HepG2 (cell line): ENCODE measurements at regions not wholly inside any gene's neighbourhood (a gene's known extent, or its start where the extent isn't known, plus 50 kb on each side); places are given as distances from the start of the nearest gene placed in this dataset.

ENCODE experiments used
- ATAC-seq: fragments of 200-7000 bp; cut with Tn5 transposase; 3 replicates; pipeline ENCODE4 v1.9.1; 2020; ENCODE audit warnings: mild to moderate bottlenecking, moderate library complexity
- BruUV-seq: library from RNA; stranded (reverse); fragments of 400-500 nt; replicated peaks from 2 replicates; lab custom pipeline; 2021; lab: Mats Ljungman, UMichigan
- CTCF ChIA-PET: fragments of 300-600 bp; formaldehyde crosslinking; extraction: SDS; loops from one replicate; lab custom pipeline; 2021; ENCODE audit warnings: low total read pairs, inconsistent platforms, low intra/inter-chr PET ratio; lab: Yijun Ruan, JAX
- POLR2A ChIA-PET: fragments of 350-600 bp; sonication (Branson Sonifier 250); formaldehyde crosslinking; loops from one replicate; lab custom pipeline; 2020; ENCODE audit warnings: antibody characterized with exemption, inconsistent platforms; lab: Yijun Ruan, JAX
- DNase-seq: peaks from one replicate; pipeline ENCODE4 v3.0.0-alpha.2; 2015; ENCODE audit warnings: low spot score
- FAIRE-seq: peaks from 3 replicates; lab custom pipeline; 2011; peaks lifted over from hg19 to GRCh38; lab: Jason Lieb, UNC
- H2AFZ ChIP-seq: one replicate; pipeline ENCODE4 v1.6.1; 2011; ENCODE audit warnings: low read length, inconsistent platforms
- H3K27ac ChIP-seq: fragments of 300-600 bp; 3 replicates; pipeline ENCODE4 v1.8.0; 2011; ENCODE audit warnings: mixed run types, mild to moderate bottlenecking, mixed read lengths, low read length, inconsistent platforms; ENCODE audit not compliant: insufficient read depth; ENCODE audit errors: extremely low read length
- H3K27me3 ChIP-seq, 2 experiments: fragments of 200-600 bp in 1 of 2; 2 replicates in 1 of 2; 3 replicates in 1 of 2; pipeline versions ENCODE4 v1.6.0 to v1.8.0; 2011; ENCODE audit warnings: low read length in 2 of 2, mild to moderate bottlenecking in 2 of 2, moderate library complexity in 2 of 2, inconsistent platforms in 1 of 2; ENCODE audit not compliant: insufficient read depth in 2 of 2, control insufficient read depth in 1 of 2
- H3K36me3 ChIP-seq, 2 experiments: fragments of 200-600 bp in 1 of 2; replicated peaks in 1 of 2; 2 replicates in 1 of 2; 3 replicates in 1 of 2; pipeline versions ENCODE4 v1.5.1 to v1.8.0; 2011; ENCODE audit warnings: low read length in 2 of 2, inconsistent platforms in 1 of 2; ENCODE audit not compliant: insufficient read depth in 2 of 2, control insufficient read depth in 1 of 2
- H3K4me1 ChIP-seq: 2 replicates; pipeline ENCODE4 v1.5.1; 2012; ENCODE audit warnings: low read length, inconsistent platforms; ENCODE audit not compliant: insufficient read depth
- H3K4me2 ChIP-seq: 2 replicates; pipeline ENCODE4 v1.6.0; 2011; ENCODE audit warnings: low read depth, low read length, inconsistent platforms
- H3K4me3 ChIP-seq, 3 experiments: fragments of 200-600 bp in 1 of 3; sonication (generic), shearing (Covaris generic) in 1 of 3; replicated peaks in 1 of 3; 2 replicates each; pipeline ENCODE4 v1.5.1; 2011 to 2016; ENCODE audit warnings: low read length in 3 of 3, inconsistent platforms in 2 of 3, low read depth in 2 of 3, mild to moderate bottlenecking in 2 of 3, control low read depth in 1 of 3, mixed read lengths in 1 of 3; ENCODE audit not compliant: insufficient read depth in 1 of 3
- H3K79me2 ChIP-seq: one replicate; pipeline ENCODE4 v1.6.1; 2011; ENCODE audit warnings: low read length, inconsistent platforms; ENCODE audit not compliant: insufficient read depth
- H3K9ac ChIP-seq: 2 replicates; pipeline ENCODE4 v1.6.0; 2011; ENCODE audit warnings: mild to moderate bottlenecking, low read depth, low read length, inconsistent platforms; ENCODE audit not compliant: insufficient read depth
- H3K9me3 ChIP-seq: 2 replicates; pipeline ENCODE4 v1.5.1; 2012; ENCODE audit warnings: mild to moderate bottlenecking, low read length
- H4K20me1 ChIP-seq: 2 replicates; pipeline ENCODE4 v1.6.0; 2011; ENCODE audit warnings: inconsistent platforms, mild to moderate bottlenecking, low read length, moderate library complexity; ENCODE audit not compliant: insufficient read depth
- ATRX ChIP-seq: sonication (generic); formaldehyde crosslinking; IDR thresholded peaks from 2 replicates; pipeline ENCODE4 v1.4.0; 2020; ENCODE audit warnings: missing genetic modification reagents, borderline replicate concordance
- CCAR2 ChIP-seq: fragments of 200-400 bp; formaldehyde crosslinking; optimal IDR thresholded peaks from 2 replicates; pipeline ENCODE3; 2018; ENCODE audit warnings: low read depth, mild to moderate bottlenecking, low read length, moderate library complexity
- KLF11 ChIP-seq: IDR thresholded peaks from 2 replicates; pipeline ENCODE4 v1.6.1; 2016; ENCODE audit warnings: missing compliant biosample characterization
- KMT2B ChIP-seq: IDR thresholded peaks from 2 replicates; pipeline ENCODE4 v1.6.1; 2016; ENCODE audit warnings: missing genetic modification reagents, missing compliant biosample characterization
- MTF1 ChIP-seq: sonication (generic); formaldehyde crosslinking; IDR thresholded peaks from 2 replicates; pipeline ENCODE4 v1.5.0; 2020; ENCODE audit warnings: missing genetic modification reagents
- PAWR ChIP-seq: sonication (generic); formaldehyde crosslinking; IDR thresholded peaks from 2 replicates; pipeline ENCODE4 v1.4.0; 2020; ENCODE audit warnings: missing genetic modification reagents, mild to moderate bottlenecking, borderline replicate concordance
- ZNF367 ChIP-seq: sonication (generic); formaldehyde crosslinking; IDR thresholded peaks from 2 replicates; pipeline ENCODE4 v1.4.0; 2020; ENCODE audit warnings: missing genetic modification reagents, borderline replicate concordance
- ZNF558 ChIP-seq: sonication (generic); formaldehyde crosslinking; IDR thresholded peaks from 2 replicates; pipeline ENCODE4 v1.9.0; 2022; ENCODE audit warnings: mild to moderate bottlenecking, missing genetic modification reagents, borderline replicate concordance
- ZNF577 ChIP-seq: sonication (generic); formaldehyde crosslinking; IDR thresholded peaks from 2 replicates; pipeline ENCODE4 v1.4.0; 2020; ENCODE audit warnings: mild to moderate bottlenecking, low read depth, missing genetic modification reagents, borderline replicate concordance
- ZNF660 ChIP-seq: sonication (generic); formaldehyde crosslinking; IDR thresholded peaks from 2 replicates; pipeline ENCODE4 v1.5.1; 2020; ENCODE audit warnings: mild to moderate bottlenecking, low read depth, missing genetic modification reagents, borderline replicate concordance
- ZNF678 ChIP-seq: sonication (generic); formaldehyde crosslinking; IDR thresholded peaks from 2 replicates; pipeline ENCODE4 v1.4.0; 2020; ENCODE audit warnings: mild to moderate bottlenecking, missing genetic modification reagents
- ZNF766 ChIP-seq: sonication (generic); formaldehyde crosslinking; IDR thresholded peaks from 2 replicates; pipeline ENCODE4 v1.5.0; 2020; ENCODE audit warnings: missing genetic modification reagents, borderline replicate concordance
- whole genome bisulfite sequencing: methylation state at CpG from one replicate; pipeline ENCODE4 v1.1.6; 2017; ENCODE audit warnings: low lambda C conversion rate; 5-methylcytosine and 5-hydroxymethylcytosine counted together
- in situ Hi-C: cut with HindIII; loops from 2 replicates; pipeline ENCODE4 v1.10.0; 2017; ENCODE audit warnings: low pct_unique_long_range_greater_than_20kb; ENCODE audit not compliant: extremely low pct_ligation_motif_present
- intact Hi-C: fragments of 100-400 bp; cut with micrococcal nuclease; formaldehyde crosslinking; loops from one replicate; pipeline ENCODE4 v1.10.0; 2022; ENCODE audit not compliant: unreplicated experiment
- TF ChIP-seq, protein P1 (sequence below): sonication (generic); formaldehyde crosslinking; conservative IDR thresholded peaks from 2 replicates; pipeline ENCODE4 v1.4.0; 2020; ENCODE audit warnings: missing genetic modification reagents
- TF ChIP-seq, protein P2 (sequence below): sonication (generic); formaldehyde crosslinking; IDR thresholded peaks from 2 replicates; pipeline ENCODE4 v1.8.0; 2022; ENCODE audit warnings: mild to moderate bottlenecking, missing genetic modification reagents; ENCODE audit not compliant: insufficient replicate concordance
- TF ChIP-seq, protein P3 (sequence below): sonication (generic); formaldehyde crosslinking; IDR thresholded peaks from 2 replicates; pipeline ENCODE4 v1.5.0; 2020; ENCODE audit warnings: missing genetic modification reagents

DNA sequence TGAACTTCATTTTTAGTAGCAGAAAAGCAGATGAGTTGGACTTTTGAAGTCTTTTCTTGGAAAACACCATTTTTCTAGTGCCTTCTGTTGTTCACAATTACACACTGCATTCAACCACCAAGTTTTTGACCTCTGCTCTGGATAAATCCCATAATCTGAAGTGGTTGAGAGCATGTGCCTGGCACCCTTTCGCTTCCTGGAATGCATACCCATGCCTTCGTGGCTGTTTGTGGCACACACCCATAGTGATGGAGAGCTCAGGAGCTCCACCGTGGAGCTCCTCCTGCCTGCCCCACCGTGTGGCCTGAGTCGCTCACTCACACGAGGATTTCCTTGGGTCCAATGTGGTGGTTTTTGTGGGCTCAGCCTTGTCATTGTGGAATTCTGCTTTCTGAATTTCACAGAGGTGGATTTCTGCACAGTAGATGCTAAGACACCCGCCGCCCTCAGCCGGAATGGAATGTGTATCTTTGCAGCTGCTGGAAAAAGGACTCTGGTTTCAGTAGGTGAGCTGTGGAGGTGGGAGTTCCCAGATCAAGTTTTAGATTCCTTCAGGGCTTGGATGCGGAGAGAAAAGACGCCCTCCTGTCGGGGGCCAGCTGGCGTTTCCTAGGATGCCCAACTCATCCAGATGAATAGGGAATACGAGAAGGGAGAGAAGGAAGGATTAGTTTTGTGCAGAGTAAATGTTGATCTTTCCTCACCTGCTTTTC lies 500.4 kb downstream of the IRX1 start:
- in situ Hi-C loops (no loop called here), intact Hi-C loops (no loop called here)
- Histone ChIP-seq H3K27me3 (no peaks in the 10 kb centered on the region), H3K4me3 (no peak overlapping the region), H4K20me1 (no peaks in the 10 kb centered on the region), H3K27ac (no peak overlapping the region), H3K79me2 (no peaks in the 10 kb centered on the region), H2AFZ (no peak overlapping the region), H3K9ac (no peak overlapping the region), H3K9me3 (peaks cover 62% of the 10 kb centered on the region), H3K36me3 (no peaks in the 10 kb centered on the region), H3K4me2 (no peak overlapping the region), H3K4me1 (no peaks in the 10 kb centered on the region)
- ATAC-seq, result no peak
- ChIA-PET POLR2A (no interaction called here), CTCF (no interaction called here)
- no TSS peak for BruUV-seq
- TF ChIP-seq, protein P1, sequence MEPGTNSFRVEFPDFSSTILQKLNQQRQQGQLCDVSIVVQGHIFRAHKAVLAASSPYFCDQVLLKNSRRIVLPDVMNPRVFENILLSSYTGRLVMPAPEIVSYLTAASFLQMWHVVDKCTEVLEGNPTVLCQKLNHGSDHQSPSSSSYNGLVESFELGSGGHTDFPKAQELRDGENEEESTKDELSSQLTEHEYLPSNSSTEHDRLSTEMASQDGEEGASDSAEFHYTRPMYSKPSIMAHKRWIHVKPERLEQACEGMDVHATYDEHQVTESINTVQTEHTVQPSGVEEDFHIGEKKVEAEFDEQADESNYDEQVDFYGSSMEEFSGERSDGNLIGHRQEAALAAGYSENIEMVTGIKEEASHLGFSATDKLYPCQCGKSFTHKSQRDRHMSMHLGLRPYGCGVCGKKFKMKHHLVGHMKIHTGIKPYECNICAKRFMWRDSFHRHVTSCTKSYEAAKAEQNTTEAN (CRISPR knock-in tag), result no peak
- FAIRE-seq, result no peak
- 47% methylated on average over 14 of the region's 14 CpGs for WGBS
- no peak for DNase-seq

DNA sequence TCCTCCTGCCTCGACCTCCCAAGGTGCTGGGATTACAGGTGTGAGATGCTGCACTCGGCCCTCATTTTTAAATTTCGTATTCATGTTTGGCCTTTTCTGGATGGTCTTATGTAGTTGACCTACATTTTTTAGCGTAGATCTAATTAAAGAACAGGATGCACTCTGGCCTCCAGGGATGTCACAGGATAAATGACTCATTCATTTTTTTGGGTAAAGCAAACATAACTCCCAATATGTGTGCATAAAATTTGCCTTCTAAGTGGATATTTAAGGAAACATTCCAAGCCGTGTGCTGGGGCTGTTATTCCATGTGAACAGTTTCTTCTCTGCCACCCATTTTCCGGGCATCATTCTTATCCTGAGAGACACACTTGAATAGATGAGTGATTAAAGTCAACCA lies 501.6 kb downstream of the IRX1 start:
- peaks cover 58% of the 10 kb centered on the region for H3K9me3 ChIP-seq
- no peak for FAIRE-seq
- TF ChIP-seq CCAR2 (no peak), ZNF766 (CRISPR knock-in tag) (no peak), ZNF558 (CRISPR knock-in tag) (no peak), ZNF577 (CRISPR knock-in tag) (no peak), ATRX (CRISPR knock-in tag) (no peak), KLF11 (CRISPR knock-in tag) (no peak), ZNF660 (CRISPR knock-in tag) (no peak), PAWR (CRISPR knock-in tag) (no peak), ZNF367 (CRISPR knock-in tag) (no peak), KMT2B (CRISPR knock-in tag) (no peak), ZNF678 (CRISPR knock-in tag) (no peak), MTF1 (CRISPR knock-in tag) (no peak)
- TF ChIP-seq, protein P2, sequence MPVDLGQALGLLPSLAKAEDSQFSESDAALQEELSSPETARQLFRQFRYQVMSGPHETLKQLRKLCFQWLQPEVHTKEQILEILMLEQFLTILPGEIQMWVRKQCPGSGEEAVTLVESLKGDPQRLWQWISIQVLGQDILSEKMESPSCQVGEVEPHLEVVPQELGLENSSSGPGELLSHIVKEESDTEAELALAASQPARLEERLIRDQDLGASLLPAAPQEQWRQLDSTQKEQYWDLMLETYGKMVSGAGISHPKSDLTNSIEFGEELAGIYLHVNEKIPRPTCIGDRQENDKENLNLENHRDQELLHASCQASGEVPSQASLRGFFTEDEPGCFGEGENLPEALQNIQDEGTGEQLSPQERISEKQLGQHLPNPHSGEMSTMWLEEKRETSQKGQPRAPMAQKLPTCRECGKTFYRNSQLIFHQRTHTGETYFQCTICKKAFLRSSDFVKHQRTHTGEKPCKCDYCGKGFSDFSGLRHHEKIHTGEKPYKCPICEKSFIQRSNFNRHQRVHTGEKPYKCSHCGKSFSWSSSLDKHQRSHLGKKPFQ (CRISPR knock-in tag), result no peak
- TF ChIP-seq, protein P3, sequence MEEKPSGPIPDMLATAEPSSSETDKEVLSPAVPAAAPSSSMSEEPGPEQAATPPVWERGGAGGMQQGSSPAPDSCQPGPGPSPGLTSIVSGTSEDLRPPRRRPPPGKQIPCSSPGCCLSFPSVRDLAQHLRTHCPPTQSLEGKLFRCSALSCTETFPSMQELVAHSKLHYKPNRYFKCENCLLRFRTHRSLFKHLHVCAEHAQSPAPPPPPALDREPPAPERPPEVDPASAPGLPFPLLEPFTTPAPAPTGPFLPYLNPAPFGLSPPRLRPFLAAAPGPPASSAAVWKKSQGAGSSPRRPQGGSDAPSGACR (CRISPR knock-in tag), result no peak
- TF ChIP-seq, all 625 proteins: peak for 0
- Histone ChIP-seq H3K27ac (no peak overlapping the region), H3K79me2 (no peaks in the 10 kb centered on the region), H3K36me3 (no peaks in the 10 kb centered on the region), H3K27me3 (no peaks in the 10 kb centered on the region), H3K9ac (no peak overlapping the region), H3K4me1 (no peaks in the 10 kb centered on the region), H2AFZ (no peak overlapping the region), H4K20me1 (no peaks in the 10 kb centered on the region), H3K4me2 (no peak overlapping the region), H3K4me3 (no peak overlapping the region)
- no TSS peak for BruUV-seq
- ChIA-PET POLR2A (no interaction called here), CTCF (no interaction called here)
- in situ Hi-C loops, result no loop called here
- intact Hi-C loops, result no loop called here
- no peak for ATAC-seq
- no peak for DNase-seq
- 5% methylated on average over 6 of the region's 6 CpGs for WGBS
